HL-60 (cell line): ENCODE measurements at regions not wholly inside any gene's neighbourhood (a gene's known extent, or its start where the extent isn't known, plus 50 kb on each side); places are given as distances from the start of the nearest gene placed in this dataset.

Source experiments
- DNase-seq, 2 experiments: peaks; one replicate each; pipeline ENCODE4 v3.0.0-alpha.2; 2010 to 2020; ENCODE audit warnings: low read depth in 1 of 2, low spot score in 1 of 2
- H3K27ac ChIP-seq: fragments of 250-450 bp; sonication (Bioruptor Pico); replicated peaks from 2 replicates; pipeline ENCODE4 v1.5.1; 2020; ENCODE audit warnings: mild to moderate bottlenecking, moderate library complexity
- H3K27me3 ChIP-seq: fragments of 250-450 bp; sonication (Bioruptor Pico); 2 replicates; pipeline ENCODE4 v1.5.1; 2021; ENCODE audit warnings: mild to moderate bottlenecking, moderate library complexity; ENCODE audit not compliant: insufficient read depth, poor library complexity, severe bottlenecking
- H3K4me3 ChIP-seq: replicated peaks from 2 replicates; pipeline ENCODE4 v1.5.1; 2011; ENCODE audit warnings: mild to moderate bottlenecking, control low read depth, low read length; ENCODE audit not compliant: insufficient read depth
- GABPA ChIP-seq: IDR thresholded peaks from 2 replicates; pipeline ENCODE4 v1.6.1; 2012; ENCODE audit warnings: low read depth
- POLR2AphosphoS5 ChIP-seq: IDR thresholded peaks from 2 replicates; pipeline ENCODE4 v1.6.1; 2012; ENCODE audit warnings: low read depth
- REST ChIP-seq: IDR thresholded peaks from 2 replicates; pipeline ENCODE4 v1.6.1; 2012; ENCODE audit warnings: low read depth; ENCODE audit not compliant: insufficient replicate concordance
- SPI1 ChIP-seq: IDR thresholded peaks from 2 replicates; pipeline ENCODE4 v1.6.1; 2012; ENCODE audit warnings: low read depth, mild to moderate bottlenecking, borderline replicate concordance
- TF ChIP-seq, protein P1 (sequence below): IDR thresholded peaks from one replicate; pipeline ENCODE4 v1.5.1; 2011; ENCODE audit warnings: low read length, control low read depth, inconsistent platforms; ENCODE audit not compliant: insufficient read depth

DNA sequence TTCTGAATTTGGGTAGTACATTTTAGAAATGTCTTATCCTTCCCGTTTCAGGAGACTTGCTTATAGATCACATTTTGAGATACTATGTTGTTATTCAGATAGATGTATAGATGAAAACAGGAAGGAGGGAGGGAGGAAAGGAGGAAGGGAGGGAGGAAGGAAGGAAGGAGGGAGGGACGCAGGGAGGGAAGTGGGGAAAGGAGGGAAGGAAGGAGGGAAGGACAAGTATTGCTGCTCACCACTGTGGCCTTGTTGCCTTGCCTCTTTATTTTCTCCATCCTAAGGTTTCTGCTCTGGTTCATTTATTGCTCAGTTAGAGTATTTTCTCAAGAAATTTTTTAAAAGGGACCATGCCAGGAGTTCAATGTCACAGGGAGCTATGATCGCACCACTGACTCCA, 134.3 kb downstream of the LTN1 start:
- H3K27me3 ChIP-seq: no peaks in the 10 kb centered on the region
- H3K4me3 ChIP-seq: no peak overlapping the region
- no peak for DNase-seq
- TF ChIP-seq REST: no peak
- TF ChIP-seq GABPA: no peak
- no peak for TF ChIP-seq SPI1
- TF ChIP-seq, protein P1, sequence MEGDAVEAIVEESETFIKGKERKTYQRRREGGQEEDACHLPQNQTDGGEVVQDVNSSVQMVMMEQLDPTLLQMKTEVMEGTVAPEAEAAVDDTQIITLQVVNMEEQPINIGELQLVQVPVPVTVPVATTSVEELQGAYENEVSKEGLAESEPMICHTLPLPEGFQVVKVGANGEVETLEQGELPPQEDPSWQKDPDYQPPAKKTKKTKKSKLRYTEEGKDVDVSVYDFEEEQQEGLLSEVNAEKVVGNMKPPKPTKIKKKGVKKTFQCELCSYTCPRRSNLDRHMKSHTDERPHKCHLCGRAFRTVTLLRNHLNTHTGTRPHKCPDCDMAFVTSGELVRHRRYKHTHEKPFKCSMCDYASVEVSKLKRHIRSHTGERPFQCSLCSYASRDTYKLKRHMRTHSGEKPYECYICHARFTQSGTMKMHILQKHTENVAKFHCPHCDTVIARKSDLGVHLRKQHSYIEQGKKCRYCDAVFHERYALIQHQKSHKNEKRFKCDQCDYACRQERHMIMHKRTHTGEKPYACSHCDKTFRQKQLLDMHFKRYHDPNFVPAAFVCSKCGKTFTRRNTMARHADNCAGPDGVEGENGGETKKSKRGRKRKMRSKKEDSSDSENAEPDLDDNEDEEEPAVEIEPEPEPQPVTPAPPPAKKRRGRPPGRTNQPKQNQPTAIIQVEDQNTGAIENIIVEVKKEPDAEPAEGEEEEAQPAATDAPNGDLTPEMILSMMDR: no peak
- no peak for TF ChIP-seq POLR2AphosphoS5
- H3K27ac ChIP-seq: no peak overlapping the region

GRCh38 chr21:28857752-28858151, 134.9 kb downstream of the LTN1 start:
- TF ChIP-seq SPI1 (no peak), POLR2AphosphoS5 (no peak)
- no peak overlapping the region for H3K4me3 ChIP-seq
- no peaks in the 10 kb centered on the region for H3K27me3 ChIP-seq
- no peak overlapping the region for H3K27ac ChIP-seq
- DNase-seq: no peak

DNA sequence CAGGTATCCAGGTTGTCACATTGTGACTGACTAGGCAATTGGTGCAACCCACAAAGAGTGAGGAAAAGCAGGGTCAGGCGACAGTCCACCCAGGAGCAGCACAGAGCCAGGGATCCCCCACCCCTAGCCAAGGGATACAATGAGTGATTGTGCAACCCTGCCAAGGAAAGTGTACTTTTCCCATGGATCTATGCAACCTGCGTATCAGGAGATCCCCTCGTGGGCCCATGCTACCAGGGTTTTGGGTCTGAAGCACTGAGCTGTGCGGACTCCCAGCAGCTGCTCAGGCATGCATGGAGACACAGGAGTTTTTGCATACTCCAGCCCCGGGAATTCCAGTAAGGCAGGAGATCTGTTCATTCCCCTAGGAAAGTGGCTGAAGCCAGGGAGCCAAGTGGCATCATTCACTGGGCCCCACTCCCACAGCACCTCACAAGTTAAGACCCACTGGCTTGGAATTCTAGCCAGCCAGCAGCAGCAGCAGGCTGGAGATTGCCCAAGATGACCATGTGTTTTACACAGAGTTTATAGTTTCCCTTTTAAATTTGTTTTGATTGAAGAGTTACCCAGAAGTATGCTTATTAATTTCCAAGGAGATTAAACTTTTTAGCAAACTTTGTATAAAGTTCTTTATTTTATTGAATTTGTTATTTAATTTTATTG, 136.0 kb downstream of the LTN1 start:
- no peak overlapping the region for H3K27ac ChIP-seq
- H3K27me3 ChIP-seq: no peaks in the 10 kb centered on the region
- DNase-seq: no peak
- no peak overlapping the region for H3K4me3 ChIP-seq
- TF ChIP-seq SPI1 (no peak), REST (no peak), POLR2AphosphoS5 (no peak), GABPA (no peak)
- TF ChIP-seq, protein P1: no peak

DNA sequence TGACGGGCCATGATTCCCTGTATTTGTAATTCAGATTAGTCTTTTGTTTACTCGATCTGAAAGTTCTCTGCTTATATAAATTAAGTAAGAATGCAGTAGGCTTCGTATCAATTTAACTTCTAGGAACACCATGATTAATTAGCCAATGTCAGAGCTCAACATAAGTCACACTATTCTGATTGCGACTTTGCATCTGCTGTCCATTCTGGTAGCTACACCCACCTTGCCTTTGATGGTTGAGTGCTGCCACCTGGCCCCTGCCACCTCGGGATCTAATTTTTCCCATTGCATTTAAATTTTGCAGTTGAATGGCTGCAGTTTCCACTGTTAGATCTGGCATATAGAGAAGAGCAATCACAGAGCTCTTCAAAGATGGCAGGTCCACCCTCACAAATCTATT, 140.0 kb downstream of the LTN1 start:
- no peak overlapping the region for H3K27ac ChIP-seq
- TF ChIP-seq REST (no peak), SPI1 (no peak), POLR2AphosphoS5 (no peak), GABPA (no peak)
- TF ChIP-seq, protein P1: no peak

More for the DNA sequence above, 140.0 kb downstream of the LTN1 start:
- Histone ChIP-seq H3K4me3 (no peak overlapping the region), H3K27me3 (no peaks in the 10 kb centered on the region)
- no peak for DNase-seq
